ENCODE measurements at regions not wholly inside any gene's neighbourhood (a gene's known extent, or its start where the extent isn't known, plus 50 kb on each side); places are given as distances from the start of the nearest gene placed in this dataset.

- peak; percentile 98 for TF ChIP-seq YY1 (IDR thresholded peaks at IDR 0.05; ENCODE audit: low read depth)
- no peak for TF ChIP-seq EP300 (IDR thresholded peaks at IDR 0.05; ENCODE audit: borderline replicate concordance)
- TF ChIP-seq EGR1 (IDR thresholded peaks at IDR 0.05): 0 out of 2 replicates have a peak, but pooled peaks have one; percentile 17
- TF ChIP-seq RAD21 (IDR thresholded peaks at IDR 0.05; ENCODE audit: low read depth): no peak
- TF ChIP-seq USF1 (IDR thresholded peaks at IDR 0.05): no peak
- TF ChIP-seq CREB1 (IDR thresholded peaks at IDR 0.05; ENCODE audit: low read depth): no peak
- no peak for TF ChIP-seq REST (IDR thresholded peaks at IDR 0.05; ENCODE audit: low read depth)
Observed at GRCh38 chr20:41693136-41693979, 75.2 kb upstream of the CHD6 start.

- peak; percentile 93 for TF ChIP-seq USF1 (IDR thresholded peaks at IDR 0.05)
- no peak for TF ChIP-seq MAX (IDR thresholded peaks at IDR 0.05)
Observed at GRCh38 chr20:41692479-41693135, 74.4 kb upstream of the CHD6 start.

- TF ChIP-seq YY1 (IDR thresholded peaks at IDR 0.05; ENCODE audit: low read depth): no peak
- no peak for TF ChIP-seq USF1 (IDR thresholded peaks at IDR 0.05)
- no peak for TF ChIP-seq ZBTB7A (IDR thresholded peaks at IDR 0.05; ENCODE audit: low read depth)
- no peak for TF ChIP-seq REST (IDR thresholded peaks at IDR 0.05; ENCODE audit: low read depth)
- no peak for TF ChIP-seq TAF1 (IDR thresholded peaks at IDR 0.05; ENCODE audit: low read depth)
- TF ChIP-seq EP300 (IDR thresholded peaks at IDR 0.05; ENCODE audit: borderline replicate concordance): no peak
- no peak for TF ChIP-seq CREB1 (IDR thresholded peaks at IDR 0.05; ENCODE audit: low read depth)
Observed at GRCh38 chr20:41691443-41691842, 73.3 kb upstream of the CHD6 start.

- TF ChIP-seq MAX (IDR thresholded peaks at IDR 0.05) (no peak), FOXM1 (IDR thresholded peaks at IDR 0.05; ENCODE audit: borderline replicate concordance, low read depth) (no peak), EP300 (IDR thresholded peaks at IDR 0.05; ENCODE audit: borderline replicate concordance) (no peak), EGR1 (IDR thresholded peaks at IDR 0.05) (no peak), TEAD4 (IDR thresholded peaks at IDR 0.05) (no peak), CEBPB (IDR thresholded peaks at IDR 0.05) (no peak), TCF12 (IDR thresholded peaks at IDR 0.05; ENCODE audit: low read depth) (no peak), NFIC (IDR thresholded peaks at IDR 0.05) (no peak), REST (IDR thresholded peaks at IDR 0.05; ENCODE audit: low read depth) (no peak), CREB1 (IDR thresholded peaks at IDR 0.05; ENCODE audit: low read depth) (no peak), USF1 (IDR thresholded peaks at IDR 0.05) (no peak), ZBTB7A (IDR thresholded peaks at IDR 0.05; ENCODE audit: low read depth) (no peak)
Observed at GRCh38 chr20:41690702-41691101, 72.5 kb upstream of the CHD6 start.
